ENCODE measurements at regions not wholly inside any gene's neighbourhood (a gene's known extent, or its start where the extent isn't known, plus 50 kb on each side); places are given as distances from the start of the nearest gene placed in this dataset.
"Not testable (repeated sequence)": the region's sequence is repeated elsewhere in the genome, so short reads cannot be mapped to it uniquely, and the experiment has no call there.

DNA sequence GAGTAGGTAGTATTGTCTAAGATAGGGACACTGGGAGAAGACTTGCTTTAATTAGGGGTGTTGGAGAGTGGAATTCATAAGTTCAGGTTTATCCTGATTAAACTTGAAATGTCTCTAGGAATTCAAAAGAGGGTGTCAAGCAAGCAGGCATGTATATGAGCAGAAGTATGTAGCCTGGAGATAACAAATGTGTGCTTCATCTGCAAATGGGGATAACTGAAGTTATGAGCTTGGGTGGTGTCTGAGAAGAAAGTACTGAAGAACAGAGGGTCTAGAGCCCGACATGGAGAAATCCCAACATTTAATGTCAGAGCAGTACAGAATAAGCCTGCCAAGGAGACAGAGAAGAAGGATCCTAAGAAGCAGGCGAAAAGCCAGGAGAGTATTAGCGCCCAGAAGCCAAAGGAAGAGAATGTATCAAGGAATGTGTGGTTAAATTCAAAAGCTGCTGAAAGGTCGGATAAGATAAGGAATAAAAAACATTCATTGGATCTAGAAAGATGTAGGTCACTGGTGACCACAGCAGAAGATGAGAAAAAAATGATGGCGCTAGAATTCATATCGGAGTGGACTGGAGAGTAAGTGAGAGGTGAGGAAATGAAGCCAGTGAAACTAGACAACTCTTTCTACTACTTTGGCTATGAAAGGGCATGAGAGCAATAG is 401.5 kb upstream of the PIK3R1 start:
- no peak for DNase-seq (ENCODE audit: low spot score)

DNA sequence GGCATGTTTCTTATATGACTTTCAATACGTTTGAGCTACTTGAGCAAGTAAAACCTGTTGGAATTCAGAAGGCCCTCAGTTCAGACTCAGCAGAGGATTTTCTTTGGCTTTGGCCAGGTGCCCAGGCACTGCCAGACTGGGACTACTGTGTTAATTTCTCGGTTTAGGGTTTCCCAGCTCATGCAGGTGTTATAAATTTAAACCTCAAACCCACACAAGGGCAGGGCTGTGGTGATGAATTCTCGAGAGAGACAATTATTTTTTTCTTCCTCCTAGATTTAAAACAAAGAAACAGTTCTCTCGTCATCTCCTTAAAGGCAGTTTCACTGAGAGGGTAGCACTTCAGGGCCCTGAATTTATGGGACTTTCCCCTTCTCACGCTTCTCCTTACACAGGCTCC is 406.0 kb upstream of the PIK3R1 start:
- no peak for DNase-seq (ENCODE audit: low spot score)

DNA sequence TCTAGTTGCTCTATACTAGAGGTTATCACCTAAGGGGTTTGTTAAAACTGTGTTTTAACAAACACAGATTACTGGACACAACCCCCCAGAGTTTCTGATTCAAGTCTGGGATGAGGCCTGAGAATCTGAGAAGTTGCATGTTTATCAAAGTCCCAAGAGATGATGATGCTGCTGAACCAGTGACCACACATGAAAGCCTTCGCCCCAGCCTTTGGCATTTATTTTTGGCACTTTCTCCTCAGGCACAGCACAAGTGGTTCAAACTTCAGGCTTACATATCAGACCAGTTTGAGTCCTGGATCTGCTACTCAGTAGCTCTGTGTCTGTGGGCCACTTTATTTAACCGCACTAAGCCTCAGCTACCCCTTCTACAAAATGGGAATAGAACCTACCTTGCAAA is 407.2 kb upstream of the PIK3R1 start:
- DNase-seq (ENCODE audit: low spot score) = no peak

DNA sequence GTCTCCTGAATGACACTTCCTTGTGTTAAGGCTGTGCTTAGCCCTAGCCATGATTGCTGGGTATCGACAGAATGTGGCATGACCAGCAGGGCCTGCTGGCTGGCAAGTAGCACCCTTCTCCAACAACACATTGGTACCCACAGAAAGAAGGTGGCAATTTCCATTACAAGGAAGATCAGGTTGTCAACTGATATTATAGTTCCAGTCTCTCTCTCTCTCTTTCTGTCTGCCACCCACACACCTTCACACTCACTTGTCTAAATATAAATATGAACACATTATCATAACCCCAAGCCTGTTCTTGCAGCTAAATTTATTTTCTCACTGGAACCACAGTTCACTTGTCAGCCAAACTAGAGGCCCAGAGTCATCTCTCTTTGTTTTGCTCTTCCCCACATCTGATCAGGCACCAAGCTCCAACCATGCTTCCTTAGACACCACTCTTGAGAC is 408.1 kb upstream of the PIK3R1 start:
- DNase-seq (ENCODE audit: low spot score) = no peak

DNA sequence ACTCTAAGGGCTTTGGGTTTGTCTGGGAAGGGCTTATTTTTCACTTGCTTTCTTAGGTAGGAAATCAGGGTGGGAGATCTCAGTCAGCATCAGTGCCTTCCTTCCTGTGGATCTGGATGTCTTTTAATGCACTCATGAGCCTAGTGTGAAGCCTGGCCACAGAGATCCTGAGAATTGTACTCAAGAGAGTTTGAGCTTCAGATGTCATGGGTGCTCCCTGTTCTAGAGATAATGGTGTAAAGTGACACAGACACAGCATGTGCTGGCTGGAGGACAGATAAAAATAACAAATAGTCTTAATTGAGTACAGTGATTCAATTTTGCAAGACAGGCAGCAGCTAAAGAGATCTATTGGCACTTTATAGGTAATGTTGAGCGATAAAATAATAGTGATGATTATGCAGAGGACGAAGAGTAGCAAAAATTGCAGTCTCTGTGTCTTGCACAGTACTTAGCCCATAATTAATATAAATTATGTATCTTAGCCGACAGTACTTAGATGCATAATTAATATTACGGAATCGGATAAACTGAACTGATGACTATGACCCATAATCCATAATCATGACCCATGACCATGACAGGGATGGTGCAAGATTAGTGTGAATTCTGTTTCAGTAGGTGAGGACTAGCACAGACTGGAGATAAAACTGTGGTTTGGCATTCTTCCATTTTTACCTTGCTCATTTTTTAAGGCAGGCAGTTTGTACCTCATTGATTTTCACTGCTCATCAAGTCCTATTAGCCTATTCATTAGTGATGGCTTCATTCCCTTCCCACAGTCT is 408.7 kb upstream of the PIK3R1 start:
- no peak for DNase-seq (ENCODE audit: low spot score)

DNA sequence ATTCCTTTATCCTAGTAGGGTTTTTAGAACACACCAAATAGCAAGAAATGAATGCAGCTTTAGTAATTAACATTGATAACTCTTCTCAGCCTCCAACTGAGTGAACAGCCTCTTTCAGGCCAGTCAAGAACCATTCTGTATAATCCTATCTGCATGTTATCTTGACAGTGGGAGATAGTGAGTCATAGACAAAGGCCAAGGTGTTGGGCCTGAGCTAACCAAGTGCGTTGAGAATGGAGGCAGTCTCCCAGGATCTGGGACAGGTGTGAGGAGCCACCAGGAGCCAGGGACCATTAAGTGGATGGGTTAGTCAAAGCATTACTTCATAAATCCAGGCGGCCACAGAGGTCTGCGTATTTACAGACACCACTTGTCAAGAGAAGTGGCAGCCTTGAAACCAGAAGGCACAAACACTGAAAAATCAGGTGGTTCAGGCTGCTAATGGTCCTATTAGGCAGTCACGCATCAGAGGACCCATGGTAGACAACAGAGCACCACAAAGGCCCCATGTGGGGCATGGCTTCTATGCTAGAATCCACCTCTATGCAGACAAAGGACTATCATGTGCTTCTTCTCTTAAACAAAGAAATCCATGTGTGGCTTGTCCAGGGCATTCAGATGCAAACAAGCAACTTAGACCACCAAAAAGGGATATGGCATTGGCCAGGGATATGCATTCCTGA is 409.7 kb upstream of the PIK3R1 start:
- DNase-seq (ENCODE audit: low spot score) = no peak

DNA sequence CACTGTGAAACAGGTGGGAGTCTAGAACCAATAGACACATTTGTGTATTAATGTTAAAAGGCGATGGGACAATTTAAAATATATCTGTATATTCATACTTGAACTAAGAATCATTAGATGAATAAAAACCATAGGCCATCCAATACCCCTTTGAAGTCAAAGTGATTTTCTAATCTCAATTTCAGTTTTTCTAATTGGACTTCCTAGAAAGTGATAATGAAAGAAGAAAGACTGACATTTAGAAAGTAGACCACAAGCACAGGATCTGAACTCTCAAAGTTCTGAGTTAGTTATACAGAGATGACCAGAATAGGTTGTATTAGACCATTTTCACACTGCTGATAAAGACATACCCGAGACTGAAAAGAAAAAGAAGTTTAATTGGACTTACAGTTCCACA is 412.8 kb upstream of the PIK3R1 start:
- no peak for DNase-seq (ENCODE audit: low spot score)

DNA sequence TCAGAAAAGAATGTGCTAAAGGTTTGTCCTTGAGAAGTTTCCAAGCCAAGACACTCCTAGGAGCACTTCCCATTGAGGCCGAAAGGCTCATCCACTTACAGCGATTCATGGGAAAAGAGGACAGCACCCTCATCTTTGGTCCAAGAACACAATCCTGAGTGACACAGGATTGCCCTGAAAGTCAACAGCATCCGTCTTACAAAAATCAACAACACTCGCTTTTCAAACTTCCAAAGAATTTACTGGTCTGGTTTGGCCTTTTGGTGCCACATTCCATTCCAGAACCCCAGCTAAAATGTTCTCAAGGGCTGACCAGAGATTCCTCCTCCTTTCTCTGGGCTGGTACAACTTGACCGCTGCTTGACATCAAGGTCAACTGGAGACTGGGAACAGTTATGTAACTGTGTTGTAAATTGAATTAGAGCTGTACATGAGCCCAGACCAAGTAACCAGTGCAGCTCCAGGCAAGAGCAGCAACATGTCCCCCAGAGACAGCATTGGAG is 415.8 kb upstream of the PIK3R1 start:
- no peak for DNase-seq (ENCODE audit: low spot score)

DNA sequence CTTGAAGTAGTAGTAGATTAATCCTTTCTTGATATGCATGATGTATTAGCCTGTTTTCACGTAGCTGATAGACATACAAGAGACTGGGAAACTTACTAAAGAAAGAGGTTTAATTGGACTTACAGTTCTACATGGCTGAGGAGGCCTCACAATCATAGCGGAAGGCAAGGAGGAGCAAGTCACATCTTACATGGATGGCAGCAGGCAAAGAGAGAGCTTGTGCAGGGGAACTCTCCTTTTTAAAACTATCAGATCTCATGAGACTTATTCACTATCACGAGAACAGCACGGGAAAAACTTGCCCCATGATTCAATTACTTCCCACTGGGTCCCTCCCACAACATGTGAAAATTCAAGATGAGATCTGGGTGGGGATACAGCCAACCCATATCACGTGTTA is 417.1 kb upstream of the PIK3R1 start:
- not testable (repeated sequence) for DNase-seq (ENCODE audit: low spot score)

DNA sequence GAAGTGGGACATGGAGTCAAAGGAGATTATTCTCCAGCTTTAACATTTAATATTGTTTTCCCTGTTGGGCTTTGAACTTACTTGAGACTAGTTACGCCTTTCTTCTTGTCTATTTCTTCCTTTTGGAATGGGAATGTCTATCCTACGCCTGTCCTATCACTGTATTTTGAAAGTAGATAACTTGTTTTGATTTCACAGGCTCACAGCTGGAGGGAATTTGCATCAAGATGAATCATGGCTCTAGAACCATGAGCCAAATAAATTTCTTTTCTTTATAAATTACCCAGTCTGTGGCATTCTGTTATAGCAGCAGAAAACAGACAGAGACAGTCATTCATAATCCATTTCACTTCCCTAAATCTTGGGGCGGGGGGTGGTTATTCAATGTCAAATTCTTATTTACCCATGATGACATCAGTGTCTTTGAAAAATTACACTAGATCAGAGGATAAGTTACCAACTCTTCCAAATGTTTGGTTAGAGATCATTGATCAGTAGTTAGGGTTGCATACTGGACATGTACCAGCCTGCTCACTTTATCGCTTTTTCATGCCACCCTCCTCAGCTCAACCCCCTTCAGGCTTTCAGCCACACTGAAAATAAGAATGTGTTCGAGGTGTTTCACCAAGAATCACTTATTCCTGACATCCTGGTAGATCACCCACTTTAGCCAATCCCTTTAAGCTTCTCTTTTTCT is 419.6 kb upstream of the PIK3R1 start:
- no peak for DNase-seq (ENCODE audit: low spot score)

DNA sequence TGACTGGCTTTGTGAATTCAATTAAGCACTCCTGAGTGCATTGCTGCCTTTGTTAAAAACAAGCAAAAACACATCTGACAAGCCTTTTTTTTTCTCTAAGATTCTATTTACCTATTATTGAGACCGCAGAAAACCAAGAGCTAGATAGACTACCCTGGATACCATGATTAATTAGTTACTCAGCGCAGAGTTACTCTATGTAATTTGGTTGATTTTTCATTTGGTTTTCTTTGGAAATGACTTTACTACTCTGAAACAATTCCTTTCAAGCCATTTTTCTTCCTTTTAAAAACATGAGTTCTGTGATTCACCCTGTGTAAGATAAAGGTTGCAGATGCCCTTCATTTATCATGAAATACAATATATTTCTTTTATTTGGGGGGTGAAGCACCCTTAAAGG is 421.6 kb upstream of the PIK3R1 start:
- DNase-seq (ENCODE audit: low spot score) = no peak

DNA sequence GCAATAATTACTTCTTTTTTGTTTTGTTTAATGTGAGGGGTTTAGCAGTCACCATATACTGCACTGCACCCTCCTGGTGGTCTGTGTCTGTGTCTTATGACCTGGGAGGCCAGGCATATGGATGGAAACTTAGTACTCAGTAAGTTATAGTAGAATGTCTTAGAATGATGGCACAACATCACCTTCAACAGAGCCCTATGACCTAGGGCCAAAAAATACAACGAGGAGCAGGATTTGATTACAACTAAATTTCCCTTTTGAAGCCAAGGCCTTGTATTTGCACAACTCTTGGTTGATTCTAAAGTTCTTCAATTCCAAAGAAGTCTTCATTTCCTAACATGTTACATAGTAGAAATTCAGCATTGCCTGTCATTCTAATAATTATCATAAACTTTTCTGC is 422.1 kb upstream of the PIK3R1 start:
- no peak for DNase-seq (ENCODE audit: low spot score)

DNA sequence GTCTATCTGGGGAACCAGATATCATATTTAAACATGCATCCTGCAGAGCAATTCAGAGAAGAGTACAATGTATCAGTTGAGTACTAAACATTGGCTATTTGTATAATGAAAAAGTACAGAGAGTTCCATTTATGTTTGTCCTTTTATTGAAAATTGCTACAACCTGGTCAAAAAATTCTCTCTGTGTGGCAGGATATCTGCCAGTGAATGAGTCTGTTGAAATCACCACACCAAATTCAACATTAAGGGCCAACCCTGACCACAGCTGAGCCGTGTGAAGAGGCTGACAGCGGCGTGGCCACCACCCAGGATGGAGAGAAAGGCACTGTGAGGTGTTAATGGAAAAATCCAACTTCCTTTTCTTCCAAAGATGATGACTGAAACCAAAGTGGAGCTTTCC is 422.7 kb upstream of the PIK3R1 start:
- DNase-seq (ENCODE audit: low spot score) = no peak

DNA sequence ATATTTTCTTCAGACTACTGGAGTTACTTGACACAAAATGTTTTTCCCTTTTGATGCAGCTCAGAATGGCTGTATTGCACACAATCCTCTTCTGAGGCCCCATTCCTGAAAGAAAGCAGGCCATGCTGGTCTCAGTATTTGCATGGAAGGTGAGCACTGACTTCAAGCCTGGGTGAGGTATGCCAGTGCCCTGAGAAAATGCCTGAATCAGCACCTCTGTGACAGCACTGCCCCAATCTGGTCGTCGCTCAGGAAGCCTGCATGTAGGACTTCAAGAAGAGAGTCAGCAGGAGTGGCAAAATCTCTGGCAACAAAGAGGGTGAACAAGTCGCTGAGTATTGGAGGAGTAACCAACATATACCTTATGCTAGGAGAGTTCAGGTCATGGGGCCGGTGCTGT is 425.2 kb upstream of the PIK3R1 start:
- DNase-seq (ENCODE audit: low spot score) = no peak

DNA sequence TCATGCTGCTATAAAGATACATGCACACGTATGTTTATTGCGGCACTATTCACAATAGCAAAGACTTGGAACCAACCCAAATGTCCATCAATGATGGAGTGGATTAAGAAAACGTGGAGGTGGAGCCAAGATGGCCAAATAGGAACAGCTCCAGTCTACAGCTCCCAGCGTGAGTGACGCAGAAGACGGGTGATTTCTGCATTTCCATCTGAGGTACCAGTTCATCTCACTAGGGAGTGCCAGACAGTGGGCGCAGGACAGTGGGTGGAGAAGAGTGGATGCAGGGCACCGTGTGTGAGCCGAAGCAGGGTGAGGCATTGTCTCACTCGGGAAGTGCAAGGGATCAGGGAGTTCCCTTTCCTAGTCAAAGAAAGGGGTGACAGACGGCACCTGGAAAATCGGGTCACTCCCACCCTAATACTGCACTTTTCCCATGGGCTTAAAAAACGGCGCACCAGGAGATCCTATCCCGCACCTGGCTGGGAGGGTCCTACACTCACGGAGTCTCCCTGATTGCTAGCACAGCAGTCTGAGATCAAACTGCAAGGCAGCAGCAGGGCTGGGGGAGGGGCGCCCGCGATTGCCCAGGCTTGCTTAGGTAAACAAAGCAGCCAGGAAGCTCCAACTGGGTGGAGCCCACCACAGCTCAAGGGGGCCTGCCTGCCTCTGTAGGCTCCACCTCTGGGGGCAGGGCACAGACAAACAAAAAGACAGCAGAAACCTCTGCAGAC is 435.5 kb upstream of the PIK3R1 start:
- DNase-seq (ENCODE audit: low spot score) = not testable (repeated sequence)

DNA sequence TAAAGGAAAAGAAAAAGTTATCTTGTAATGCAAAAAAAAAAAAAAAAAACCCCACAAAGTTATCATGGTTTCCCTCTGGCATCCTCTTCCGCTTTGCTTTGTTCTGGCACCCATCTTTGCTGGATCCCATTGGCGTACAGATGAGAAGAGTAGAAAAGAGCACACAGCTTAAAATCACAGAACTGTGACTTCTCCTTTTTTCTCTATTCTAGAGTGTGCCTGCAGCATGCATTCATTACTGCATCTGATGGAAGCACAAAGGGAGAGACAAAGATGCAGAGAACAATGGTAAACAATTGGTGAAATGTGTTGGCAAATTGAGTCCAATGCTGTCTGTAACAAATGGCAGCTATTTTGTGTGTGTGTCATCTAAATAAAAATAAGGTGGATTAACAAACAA is 440.8 kb upstream of the PIK3R1 start:
- peak; percentile 17 for DNase-seq (ENCODE audit: low spot score)

DNA sequence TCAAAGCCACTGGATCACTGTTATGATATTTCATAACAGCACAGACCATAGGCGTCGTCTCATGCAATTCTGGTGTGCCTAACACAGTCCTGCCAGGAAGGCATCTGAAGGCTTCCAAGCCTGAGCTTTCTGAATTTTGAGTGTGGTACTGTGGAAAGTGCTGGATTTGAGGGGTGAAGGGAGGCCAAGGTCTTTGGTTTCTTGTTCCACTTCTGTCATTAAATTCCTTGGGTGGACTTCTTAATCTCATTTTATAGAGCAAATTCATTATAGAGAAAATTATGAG is 441.3 kb upstream of the PIK3R1 start:
- DNase-seq (ENCODE audit: low spot score) = peak; percentile 10

DNA sequence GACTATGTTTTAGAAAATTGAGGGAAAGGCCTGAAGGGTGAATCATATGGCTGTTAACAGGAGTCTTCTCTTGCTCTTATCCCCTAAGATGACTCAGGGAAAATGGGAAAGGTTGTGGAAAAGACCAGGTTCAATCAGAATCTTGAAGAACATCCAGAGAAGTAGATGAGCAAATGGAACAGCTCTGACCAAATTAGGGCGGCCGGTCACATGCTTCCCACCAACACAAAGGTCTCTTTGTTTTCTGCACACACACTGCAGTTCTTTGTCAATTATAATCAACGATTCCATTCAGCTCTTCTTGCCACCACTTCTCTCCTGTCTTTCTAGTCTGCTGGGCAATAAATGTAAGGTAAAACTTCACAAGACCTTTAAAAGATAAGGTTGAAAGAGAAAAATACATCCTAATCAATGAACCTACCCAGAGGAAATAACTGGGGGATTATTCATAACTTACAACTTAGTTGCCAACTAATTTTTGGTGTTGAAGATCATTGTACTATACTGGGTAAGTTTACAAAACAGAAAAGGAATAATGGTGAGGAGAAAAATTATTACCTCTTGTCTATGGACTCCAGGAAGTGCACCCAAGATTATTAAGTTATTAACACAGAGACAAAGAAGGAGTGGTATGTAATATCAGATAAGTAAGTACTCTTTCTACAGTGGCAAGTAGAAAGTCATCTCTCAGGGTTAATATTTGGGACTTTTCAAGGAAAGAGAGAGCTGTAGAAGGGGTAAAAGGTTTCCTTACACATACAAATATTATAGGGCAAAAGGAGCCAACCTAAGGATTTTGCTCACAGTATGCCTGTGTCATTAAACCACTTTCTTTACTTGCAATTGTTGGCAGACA is 441.9 kb upstream of the PIK3R1 start:
- peak; percentile 89 for DNase-seq (ENCODE audit: low spot score)

DNA sequence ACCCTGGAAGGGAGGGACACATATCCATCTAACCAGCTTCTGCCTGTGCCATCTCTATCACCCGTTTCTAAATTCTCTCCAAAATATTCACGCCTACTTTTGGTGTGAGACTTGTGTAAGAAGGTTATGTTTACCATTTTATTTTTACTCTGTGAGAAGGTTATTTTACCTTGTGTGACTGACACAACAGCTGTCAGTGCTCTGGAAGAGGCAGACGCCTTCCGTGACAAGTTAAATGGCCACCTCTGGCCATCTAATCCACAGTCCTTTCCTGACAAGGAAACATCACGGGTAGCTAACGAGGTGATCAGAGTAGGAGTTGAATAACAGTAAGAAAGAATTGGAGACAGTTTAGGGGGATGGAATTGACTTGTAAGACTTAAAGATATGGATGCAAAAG is 443.8 kb upstream of the PIK3R1 start:
- DNase-seq (ENCODE audit: low spot score) = no peak

DNA sequence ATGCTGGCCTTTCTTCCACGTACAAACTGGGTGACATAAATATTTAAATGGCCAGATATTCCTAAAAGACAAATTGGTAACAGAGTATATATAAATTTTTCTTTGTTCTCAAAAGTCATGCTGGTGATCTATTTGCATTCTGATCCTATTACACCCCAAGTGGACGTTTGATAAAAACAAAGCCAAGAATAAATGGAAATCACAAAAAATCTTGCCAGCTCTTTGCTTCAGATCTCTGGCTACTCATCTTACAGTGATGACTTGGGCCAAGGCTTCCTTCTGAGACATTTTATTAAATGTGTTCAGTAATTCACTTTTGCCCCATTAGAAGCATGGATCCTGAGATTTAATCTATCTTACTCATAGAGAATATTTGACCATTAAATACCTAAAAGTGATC is 444.3 kb upstream of the PIK3R1 start:
- DNase-seq (ENCODE audit: low spot score) = no peak

DNA sequence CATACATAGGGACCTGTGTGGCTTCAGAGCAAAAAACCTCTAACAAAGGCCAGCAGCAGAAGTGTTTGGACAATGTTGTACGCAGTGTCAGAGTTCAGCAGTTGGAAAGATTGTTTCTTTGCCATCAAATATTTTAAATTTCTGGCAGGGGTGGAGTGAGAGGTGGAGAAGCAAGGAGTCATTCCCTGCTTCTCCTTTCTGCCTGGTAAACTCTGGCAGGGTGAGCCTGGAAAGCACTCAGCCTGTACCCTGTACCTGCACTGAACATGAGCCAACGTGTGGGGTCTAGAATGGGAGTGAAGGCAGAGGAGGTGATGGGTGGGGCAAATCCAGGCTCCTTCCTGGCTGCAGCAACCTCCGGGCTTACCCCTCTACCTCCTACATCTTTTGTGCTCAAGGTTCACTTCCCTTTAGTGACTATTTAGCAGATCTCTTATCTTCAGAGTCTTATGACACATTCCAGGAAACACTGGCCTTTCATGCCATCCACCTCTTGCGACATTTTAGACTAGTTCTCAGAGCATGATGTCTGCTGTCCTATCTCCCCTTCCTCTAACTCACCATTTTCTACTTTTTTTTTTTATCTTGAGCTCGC is 445.0 kb upstream of the PIK3R1 start:
- no peak for DNase-seq (ENCODE audit: low spot score)

Data from Ammon's horn (tissue), 1 donor.